GM23248 (cell line): ENCODE measurements at regions not wholly inside any gene's neighbourhood (a gene's known extent, or its start where the extent isn't known, plus 50 kb on each side); places are given as distances from the start of the nearest gene placed in this dataset.
"Not testable (repeated sequence)": the region's sequence is repeated elsewhere in the genome, so short reads cannot be mapped to it uniquely, and the experiment has no call there.

ENCODE experiments used
- DNase-seq: peaks from one replicate; pipeline ENCODE4 v3.0.0-alpha.2; 2015
- H2AFZ ChIP-seq: fragments of 200-600 bp; sonication (generic); 2 replicates; pipeline ENCODE4 v1.6.1; 2016; ENCODE audit warnings: antibody characterized with exemption
- H3F3A ChIP-seq: fragments of 200-600 bp; sonication (generic); 2 replicates; pipeline ENCODE4 v1.6.1; 2016; ENCODE audit warnings: mild to moderate bottlenecking, antibody characterized with exemption, mixed run types; ENCODE audit not compliant: insufficient read depth
- H3K27ac ChIP-seq: fragments of 200-600 bp; sonication (generic); 2 replicates; pipeline ENCODE4 v1.5.1; 2016; ENCODE audit warnings: mild to moderate bottlenecking
- H3K27me3 ChIP-seq: fragments of 200-600 bp; sonication (generic); replicated peaks from 2 replicates; pipeline ENCODE4 v1.6.1; 2016; ENCODE audit warnings: mild to moderate bottlenecking; ENCODE audit not compliant: insufficient read depth
- H3K36me3 ChIP-seq: fragments of 200-600 bp; sonication (generic); 2 replicates; pipeline ENCODE4 v1.6.1; 2016; ENCODE audit warnings: low read depth, mild to moderate bottlenecking
- H3K4me1 ChIP-seq: fragments of 200-600 bp; sonication (generic); 2 replicates; pipeline ENCODE4 v1.6.1; 2016; ENCODE audit warnings: mild to moderate bottlenecking; ENCODE audit not compliant: insufficient read depth
- H3K4me2 ChIP-seq: fragments of 200-600 bp; sonication (generic); one replicate; pipeline ENCODE4 v1.6.1; 2016; ENCODE audit warnings: mild to moderate bottlenecking; ENCODE audit not compliant: unreplicated experiment
- H3K4me3 ChIP-seq: fragments of 200-600 bp; sonication (generic); 2 replicates; pipeline ENCODE4 v1.5.1; 2016; ENCODE audit warnings: mild to moderate bottlenecking
- H3K79me2 ChIP-seq: fragments of 200-600 bp; sonication (generic); 2 replicates; pipeline ENCODE4 v1.6.1; 2016; ENCODE audit warnings: mild to moderate bottlenecking; ENCODE audit not compliant: insufficient read depth
- H3K9ac ChIP-seq: fragments of 200-600 bp; sonication (generic); 2 replicates; pipeline ENCODE4 v1.6.1; 2016; ENCODE audit warnings: mild to moderate bottlenecking
- H3K9me2 ChIP-seq: fragments of 200-600 bp; sonication (generic); 2 replicates; pipeline ENCODE4 v1.6.1; 2016; ENCODE audit warnings: mixed run types, mild to moderate bottlenecking, moderate library complexity; ENCODE audit not compliant: insufficient read depth
- H3K9me3 ChIP-seq: fragments of 200-600 bp; sonication (generic); one replicate; pipeline ENCODE4 v1.6.1; 2017; ENCODE audit warnings: low read depth
- H4K20me1 ChIP-seq: fragments of 200-600 bp; sonication (generic); 2 replicates; pipeline ENCODE4 v1.6.0; 2016; ENCODE audit not compliant: insufficient read depth
- EZH2 ChIP-seq: fragments of 200-600 bp; sonication (generic); IDR thresholded peaks from 2 replicates; pipeline ENCODE4 v1.6.1; 2018; ENCODE audit warnings: antibody characterized with exemption, mild to moderate bottlenecking; ENCODE audit not compliant: insufficient read depth, poor library complexity, severe bottlenecking
- EZH2phosphoT487 ChIP-seq: fragments of 200-600 bp; sonication (generic); IDR thresholded peaks from 2 replicates; pipeline ENCODE4 v1.6.1; 2018; ENCODE audit warnings: antibody characterized with exemption, moderate library complexity, mild to moderate bottlenecking, low read depth; ENCODE audit not compliant: insufficient read depth
- WGBS, 2 experiments: methylation state at CpG; one replicate each; pipeline ENCODE4 v1.1.6; 2015 to 2017; ENCODE audit warnings: low lambda C conversion rate in 2 of 2, low coverage in 1 of 2; ENCODE audit errors: missing lambda C conversion rate in 2 of 2; 5-methylcytosine and 5-hydroxymethylcytosine counted together
- in situ Hi-C: fragments of 300-500 bp; cut with MboI; formaldehyde crosslinking; loops from 2 replicates; pipeline ENCODE4 v1.15.0; 2020

- H3K27ac ChIP-seq, result no peak overlapping the region
- H3K4me1 ChIP-seq, result no peaks in the 10 kb centered on the region
- DNase-seq, result no peak
- no peaks in the 10 kb centered on the region for H4K20me1 ChIP-seq
- no peaks in the 10 kb centered on the region for H3K79me2 ChIP-seq
- H3K4me3 ChIP-seq, result no peak overlapping the region
- no peaks in the 10 kb centered on the region for H3K9me2 ChIP-seq
- no peaks in the 10 kb centered on the region for H3K36me3 ChIP-seq
- no peak overlapping the region for H3K9ac ChIP-seq
- H3F3A ChIP-seq, result no peaks in the 10 kb centered on the region
- no peak overlapping the region for H2AFZ ChIP-seq
- H3K27me3 ChIP-seq, result no peaks in the 10 kb centered on the region; the same call in 1 of the 2 replicates
- in situ Hi-C loops, result no loop called here
- H3K4me2 ChIP-seq, result no peak overlapping the region
- TF ChIP-seq EZH2phosphoT487, result no peak
- no peak for TF ChIP-seq EZH2
- H3K9me3 ChIP-seq, result no peaks in the 10 kb centered on the region
- whole genome bisulfite sequencing, 2 experiments, result 50 to 59% methylated on average over 9 of the region's 9 CpGs
Observed at GRCh38 chr22:23453277-23453676, 126.8 kb downstream of the IGLL1 start.

- no peak for TF ChIP-seq EZH2phosphoT487
- no peak for TF ChIP-seq EZH2
- no peak overlapping the region for H3K27ac ChIP-seq
- no peak overlapping the region for H3K4me2 ChIP-seq
- in situ Hi-C loops, result no loop called here
- no peaks in the 10 kb centered on the region for H3K4me1 ChIP-seq
- no peak overlapping the region for H3K4me3 ChIP-seq
- H3F3A ChIP-seq, result no peaks in the 10 kb centered on the region
- H3K9ac ChIP-seq, result no peak overlapping the region
- no peaks in the 10 kb centered on the region for H3K9me3 ChIP-seq
- H3K9me2 ChIP-seq, result no peaks in the 10 kb centered on the region
- H4K20me1 ChIP-seq, result no peaks in the 10 kb centered on the region
- DNase-seq, result no peak
- H3K27me3 ChIP-seq, result no peaks in the 10 kb centered on the region; the same call in 1 of the 2 replicates
- H3K79me2 ChIP-seq, result no peaks in the 10 kb centered on the region
- 53 to 57% methylated on average over 20 to 23 of the region's 23 CpGs for WGBS, 2 experiments
- no peaks in the 10 kb centered on the region for H3K36me3 ChIP-seq
- no peak overlapping the region for H2AFZ ChIP-seq
Observed at GRCh38 chr22:23452231-23453010, 127.7 kb downstream of the IGLL1 start.

DNA sequence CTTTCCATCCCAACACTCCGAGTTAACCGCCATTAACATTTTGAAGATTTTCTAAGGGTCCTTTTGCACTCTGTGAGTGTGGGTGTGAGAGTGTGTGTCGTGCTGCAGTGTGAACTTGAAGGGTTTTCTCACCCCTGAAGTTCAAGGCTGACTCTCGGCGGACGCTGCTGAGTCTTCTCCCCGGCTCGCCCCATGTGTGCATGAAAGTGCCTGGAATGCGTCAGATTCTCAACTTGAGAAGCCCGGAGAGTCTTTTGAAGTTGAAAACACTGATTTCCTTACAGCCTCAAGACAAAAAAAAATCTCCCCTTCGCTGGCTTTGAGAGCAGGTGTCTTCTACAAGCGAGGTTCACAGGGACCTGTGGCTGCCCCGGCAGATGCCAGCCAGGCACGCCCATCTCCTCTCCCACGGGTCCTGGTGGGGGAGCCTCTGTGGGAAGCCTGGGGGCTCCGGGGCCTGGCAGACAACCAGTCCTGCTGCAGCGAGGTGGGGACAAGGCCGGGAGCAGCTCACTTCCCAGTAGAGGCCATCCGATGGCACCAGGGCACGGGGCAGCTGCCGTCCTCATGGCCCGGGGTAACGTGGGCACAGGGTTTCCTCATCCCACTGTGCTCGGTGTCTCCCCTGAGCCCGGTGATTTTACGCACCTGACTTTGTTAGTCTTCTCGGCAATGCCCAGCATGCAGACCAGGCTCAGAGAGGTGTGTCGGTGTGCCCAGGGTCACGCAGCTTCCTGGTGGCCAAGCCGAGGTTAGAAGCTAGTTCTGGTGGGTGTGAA is 128.4 kb downstream of the IGLL1 start:
- H3K4me3 ChIP-seq, H3K9ac ChIP-seq, H3K79me2 ChIP-seq, H3K4me2 ChIP-seq, H3K4me1 ChIP-seq, H3K9me2 ChIP-seq, H3K9me3 ChIP-seq, H3K27me3 ChIP-seq, H2AFZ ChIP-seq, H3K36me3 ChIP-seq, H4K20me1 ChIP-seq, H3F3A ChIP-seq, in situ Hi-C loops, DNase-seq, H3K27ac ChIP-seq: not testable (repeated sequence)
- WGBS, 2 experiments, result 40 to 41% methylated on average over 29 to 30 of the region's 30 CpGs

DNA sequence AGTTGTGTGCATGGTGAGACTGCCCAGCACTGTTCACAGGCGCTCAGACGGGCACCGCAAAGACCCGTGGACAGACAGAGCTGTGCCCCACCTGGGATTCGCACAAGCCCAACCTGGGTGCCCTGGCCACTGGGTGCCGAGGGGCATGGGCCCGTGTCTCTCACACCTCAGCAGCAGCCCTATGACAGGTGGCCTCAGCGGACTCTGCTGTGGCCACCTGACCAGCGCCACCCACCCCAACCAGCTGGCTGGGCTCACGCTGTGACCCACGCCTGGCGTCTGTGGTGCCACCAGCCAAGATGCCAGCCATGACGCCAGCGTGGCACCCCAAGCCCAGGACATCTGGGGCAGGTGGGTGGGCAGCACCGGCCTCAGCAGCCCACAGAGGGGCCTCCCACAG is 129.3 kb downstream of the IGLL1 start:
- H3K9me3 ChIP-seq, DNase-seq, H4K20me1 ChIP-seq, H3K79me2 ChIP-seq, H3K4me2 ChIP-seq, in situ Hi-C loops, H3K4me1 ChIP-seq, H3K9me2 ChIP-seq, H3K4me3 ChIP-seq, H3K36me3 ChIP-seq, H3K9ac ChIP-seq, H2AFZ ChIP-seq, H3F3A ChIP-seq, H3K27me3 ChIP-seq, H3K27ac ChIP-seq: not testable (repeated sequence)
- WGBS, 2 experiments, result 64 to 71% methylated on average over 13 of the region's 15 CpGs
